Ishikawa (cell line): ENCODE measurements at regions not wholly inside any gene's neighbourhood (a gene's known extent, or its start where the extent isn't known, plus 50 kb on each side); places are given as distances from the start of the nearest gene placed in this dataset.

Experiments
- TAF1 ChIP-seq: IDR thresholded peaks from 2 replicates; pipeline ENCODE4 v1.6.1; 2012; ENCODE audit warnings: low read depth, mild to moderate bottlenecking
- YY1 ChIP-seq: IDR thresholded peaks from 2 replicates; pipeline ENCODE4 v1.6.1; 2012; ENCODE audit warnings: low read depth
- TF ChIP-seq, protein P1 (sequence below): IDR thresholded peaks from 2 replicates; pipeline ENCODE4 v1.6.1; 2012; ENCODE audit warnings: low read depth, mild to moderate bottlenecking

DNA sequence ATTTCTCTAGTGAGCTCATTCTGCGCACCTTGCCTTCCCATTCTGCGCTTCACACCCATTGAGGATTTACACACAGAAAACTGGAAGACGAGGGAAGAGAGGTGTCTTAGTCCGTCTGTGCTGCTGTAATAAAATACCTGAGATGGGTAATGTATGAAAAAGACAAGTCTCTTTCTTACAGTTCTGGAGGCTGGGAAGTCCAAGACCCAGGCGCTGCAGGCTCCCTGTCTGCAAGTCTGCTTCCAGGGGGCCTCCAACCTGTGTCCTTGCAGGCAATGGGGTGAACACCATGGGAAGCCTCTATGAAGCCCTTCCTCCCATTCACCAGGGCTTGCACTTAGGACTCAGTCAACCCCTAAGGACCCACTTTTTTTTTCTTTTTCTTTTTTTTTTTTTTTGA lies 245.0 kb downstream of the AUH start:
- TF ChIP-seq, protein P1, sequence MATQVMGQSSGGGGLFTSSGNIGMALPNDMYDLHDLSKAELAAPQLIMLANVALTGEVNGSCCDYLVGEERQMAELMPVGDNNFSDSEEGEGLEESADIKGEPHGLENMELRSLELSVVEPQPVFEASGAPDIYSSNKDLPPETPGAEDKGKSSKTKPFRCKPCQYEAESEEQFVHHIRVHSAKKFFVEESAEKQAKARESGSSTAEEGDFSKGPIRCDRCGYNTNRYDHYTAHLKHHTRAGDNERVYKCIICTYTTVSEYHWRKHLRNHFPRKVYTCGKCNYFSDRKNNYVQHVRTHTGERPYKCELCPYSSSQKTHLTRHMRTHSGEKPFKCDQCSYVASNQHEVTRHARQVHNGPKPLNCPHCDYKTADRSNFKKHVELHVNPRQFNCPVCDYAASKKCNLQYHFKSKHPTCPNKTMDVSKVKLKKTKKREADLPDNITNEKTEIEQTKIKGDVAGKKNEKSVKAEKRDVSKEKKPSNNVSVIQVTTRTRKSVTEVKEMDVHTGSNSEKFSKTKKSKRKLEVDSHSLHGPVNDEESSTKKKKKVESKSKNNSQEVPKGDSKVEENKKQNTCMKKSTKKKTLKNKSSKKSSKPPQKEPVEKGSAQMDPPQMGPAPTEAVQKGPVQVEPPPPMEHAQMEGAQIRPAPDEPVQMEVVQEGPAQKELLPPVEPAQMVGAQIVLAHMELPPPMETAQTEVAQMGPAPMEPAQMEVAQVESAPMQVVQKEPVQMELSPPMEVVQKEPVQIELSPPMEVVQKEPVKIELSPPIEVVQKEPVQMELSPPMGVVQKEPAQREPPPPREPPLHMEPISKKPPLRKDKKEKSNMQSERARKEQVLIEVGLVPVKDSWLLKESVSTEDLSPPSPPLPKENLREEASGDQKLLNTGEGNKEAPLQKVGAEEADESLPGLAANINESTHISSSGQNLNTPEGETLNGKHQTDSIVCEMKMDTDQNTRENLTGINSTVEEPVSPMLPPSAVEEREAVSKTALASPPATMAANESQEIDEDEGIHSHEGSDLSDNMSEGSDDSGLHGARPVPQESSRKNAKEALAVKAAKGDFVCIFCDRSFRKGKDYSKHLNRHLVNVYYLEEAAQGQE: no peak
- no peak for TF ChIP-seq YY1
- TF ChIP-seq TAF1: no peak
